Cardiac septum (tissue), 1 donor: ENCODE measurements at regions not wholly inside any gene's neighbourhood (a gene's known extent, or its start where the extent isn't known, plus 50 kb on each side); places are given as distances from the start of the nearest gene placed in this dataset.

Source experiments
- DNase-seq: peaks from one replicate; pipeline ENCODE4 v3.0.0-alpha.2; 2020; ENCODE audit warnings: low spot score
- intact Hi-C: fragments of 100-400 bp; cut with DNase I; formaldehyde crosslinking; loops from one replicate; pipeline ENCODE4 v1.14.0; 2022
- donor health status: DM: no; HTN: no; CAD: no.

- intact Hi-C loops, result no loop called here
- DNase-seq, result no peak
These were observed 317.0 kb downstream of the BRD1 start for GRCh38 chr22:49510718-49511117.

- DNase-seq, result peak; percentile 61
- intact Hi-C loops, result no loop called here
These were observed 318.7 kb downstream of the BRD1 start for GRCh38 chr22:49509016-49509415.

GRCh38 chr22:49508561-49508960 is 319.1 kb downstream of the BRD1 start:
- intact Hi-C loops, result no loop called here
- peak; percentile 54 for DNase-seq

- intact Hi-C loops, result no loop called here
- DNase-seq, result peak; percentile 9
These were observed 319.9 kb downstream of the BRD1 start for GRCh38 chr22:49507607-49508292.

- intact Hi-C loops, result no loop called here
- peak; percentile 54 for DNase-seq
These were observed 321.7 kb downstream of the BRD1 start for GRCh38 chr22:49506010-49506400.

- intact Hi-C loops, result no loop called here
- peak; percentile 2 for DNase-seq
These were observed 322.2 kb downstream of the BRD1 start for GRCh38 chr22:49505337-49506009.

- DNase-seq, result peak; percentile 51
- intact Hi-C loops, result no loop called here
These were observed 323.7 kb downstream of the BRD1 start for GRCh38 chr22:49503896-49504521.

GRCh38 chr22:49503321-49503720 is 324.4 kb downstream of the BRD1 start:
- intact Hi-C loops, result no loop called here
- no peak for DNase-seq

GRCh38 chr22:49502126-49502826 is 325.4 kb downstream of the BRD1 start:
- intact Hi-C loops, result no loop called here
- peak; percentile 20 for DNase-seq

GRCh38 chr22:49500942-49501395 is 326.7 kb downstream of the BRD1 start:
- intact Hi-C loops, result no loop called here
- no peak for DNase-seq

GRCh38 chr22:49500076-49500460 is 327.6 kb downstream of the BRD1 start:
- intact Hi-C loops, result no loop called here
- no peak for DNase-seq

GRCh38 chr22:49499433-49500075 is 328.1 kb downstream of the BRD1 start:
- intact Hi-C loops, result no loop called here
- no peak for DNase-seq

GRCh38 chr22:49497266-49497665 is 330.4 kb downstream of the BRD1 start:
- intact Hi-C loops, result no loop called here
- DNase-seq, result no peak

- intact Hi-C loops, result no loop called here
These were observed 333.1 kb downstream of the BRD1 start for GRCh38 chr22:49494555-49494954.

GRCh38 chr22:49492741-49493251 is 334.9 kb downstream of the BRD1 start:
- no peak for DNase-seq
- intact Hi-C loops, result no loop called here

More at GRCh38 chr22:49494555-49494954, 333.1 kb downstream of the BRD1 start:
- peak; percentile 26 for DNase-seq

- intact Hi-C loops, result no loop called here
- DNase-seq, result peak; percentile 47
These were observed 335.4 kb downstream of the BRD1 start for GRCh38 chr22:49492308-49492707.

- intact Hi-C loops, result no loop called here
- DNase-seq, result peak; percentile 56
These were observed 335.9 kb downstream of the BRD1 start for GRCh38 chr22:49491726-49492125.

GRCh38 chr22:49491221-49491635 is 336.4 kb downstream of the BRD1 start:
- peak; percentile 61 for DNase-seq
- intact Hi-C loops, result no loop called here

GRCh38 chr22:49490692-49491091 is 337.0 kb downstream of the BRD1 start:
- no peak for DNase-seq
- intact Hi-C loops, result no loop called here
